Body of pancreas (tissue), 4 donors: ENCODE measurements at regions not wholly inside any gene's neighbourhood (a gene's known extent, or its start where the extent isn't known, plus 50 kb on each side); places are given as distances from the start of the nearest gene placed in this dataset.

Source experiments
- POLR2A ChIP-seq, 3 donors: fragments of 450-650 bp; IDR thresholded peaks; one replicate each; pipeline ENCODE4 v1.6.1; 2016; ENCODE audit warnings: antibody characterized with exemption in 3 of 3, mild to moderate bottlenecking in 2 of 3
- TF ChIP-seq, protein P1 (sequence below), 7 experiments: fragments of 450-650 bp in 4 of 7; fragments of 200-600 bp in 3 of 7; sonication (generic) in 3 of 7; IDR thresholded peaks; one replicate each; pipeline ENCODE4 v1.5.1; 2016 to 2019; ENCODE audit warnings: antibody characterized with exemption in 7 of 7

GRCh38 chr6:11917951-11918738 is 94.0 kb upstream of the HIVEP1 start:
- TF ChIP-seq, protein P1, sequence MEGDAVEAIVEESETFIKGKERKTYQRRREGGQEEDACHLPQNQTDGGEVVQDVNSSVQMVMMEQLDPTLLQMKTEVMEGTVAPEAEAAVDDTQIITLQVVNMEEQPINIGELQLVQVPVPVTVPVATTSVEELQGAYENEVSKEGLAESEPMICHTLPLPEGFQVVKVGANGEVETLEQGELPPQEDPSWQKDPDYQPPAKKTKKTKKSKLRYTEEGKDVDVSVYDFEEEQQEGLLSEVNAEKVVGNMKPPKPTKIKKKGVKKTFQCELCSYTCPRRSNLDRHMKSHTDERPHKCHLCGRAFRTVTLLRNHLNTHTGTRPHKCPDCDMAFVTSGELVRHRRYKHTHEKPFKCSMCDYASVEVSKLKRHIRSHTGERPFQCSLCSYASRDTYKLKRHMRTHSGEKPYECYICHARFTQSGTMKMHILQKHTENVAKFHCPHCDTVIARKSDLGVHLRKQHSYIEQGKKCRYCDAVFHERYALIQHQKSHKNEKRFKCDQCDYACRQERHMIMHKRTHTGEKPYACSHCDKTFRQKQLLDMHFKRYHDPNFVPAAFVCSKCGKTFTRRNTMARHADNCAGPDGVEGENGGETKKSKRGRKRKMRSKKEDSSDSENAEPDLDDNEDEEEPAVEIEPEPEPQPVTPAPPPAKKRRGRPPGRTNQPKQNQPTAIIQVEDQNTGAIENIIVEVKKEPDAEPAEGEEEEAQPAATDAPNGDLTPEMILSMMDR (IDR thresholded peaks at IDR 0.05), result no peak
- TF ChIP-seq POLR2A (IDR thresholded peaks at IDR 0.05), result no peak
